ENCODE measurements at regions not wholly inside any gene's neighbourhood (a gene's known extent, or its start where the extent isn't known, plus 50 kb on each side); places are given as distances from the start of the nearest gene placed in this dataset.

GRCh38 chr6:140857739-140858380, 1274.9 kb upstream of the GJE1 start:
- no peak overlapping the region for H3K4me2 ChIP-seq (ENCODE audit: low read length)
- no peaks in the 10 kb centered on the region for H4K20me1 ChIP-seq (ENCODE audit: insufficient read depth)
- H3K9me2 ChIP-seq (ENCODE audit: insufficient read depth, low read length): no peaks in the 10 kb centered on the region
- TF ChIP-seq MXI1 (conservative IDR thresholded peaks at IDR 0.05; ENCODE audit: poor library complexity, severe bottlenecking): no peak
- no peak for TF ChIP-seq RAD21 (conservative IDR thresholded peaks at IDR 0.05)
- TF ChIP-seq EZH2 (IDR thresholded peaks at IDR 0.05; ENCODE audit: borderline replicate concordance, insufficient read depth, low read length, poor library complexity, severe bottlenecking): no peak
- no peak for TF ChIP-seq REST (IDR thresholded peaks at IDR 0.05; ENCODE audit: borderline replicate concordance)
- TF ChIP-seq EP300 (conservative IDR thresholded peaks at IDR 0.05; ENCODE audit: poor library complexity, severe bottlenecking): no peak
- no peak for TF ChIP-seq CTCF (IDR thresholded peaks at IDR 0.05; ENCODE audit: poor library complexity, severe bottlenecking)
- no peak for TF ChIP-seq POLR2AphosphoS5 (IDR thresholded peaks at IDR 0.05)
- TF ChIP-seq SMC3 (conservative IDR thresholded peaks at IDR 0.05; ENCODE audit: poor library complexity): no peak
- TF ChIP-seq TAF1 (IDR thresholded peaks at IDR 0.05; ENCODE audit: low read depth): no peak
- H3K4me3 ChIP-seq (ENCODE audit: low read length): no peak overlapping the region
- no peak overlapping the region for H3K27ac ChIP-seq (ENCODE audit: low read length)
- H3K36me3 ChIP-seq (ENCODE audit: insufficient read depth, low read length): no peaks in the 10 kb centered on the region
- H3K9ac ChIP-seq (ENCODE audit: low read length): no peak overlapping the region
- H3K79me2 ChIP-seq (replicated peaks; ENCODE audit: insufficient read depth, low read length): no peaks in the 10 kb centered on the region
- H3K9me3 ChIP-seq (ENCODE audit: low read length): no peaks in the 10 kb centered on the region
- H3K27me3 ChIP-seq (ENCODE audit: insufficient read depth, low read depth, low read length): no peaks in the 10 kb centered on the region
- H2AFZ ChIP-seq (ENCODE audit: low read depth, low read length): no peak overlapping the region
- no peaks in the 10 kb centered on the region for H3F3A ChIP-seq (ENCODE audit: insufficient read depth, low read length, poor library complexity, severe bottlenecking)

GRCh38 chr6:140855520-140855919, 1277.2 kb upstream of the GJE1 start:
- Histone ChIP-seq H3K9me3 (ENCODE audit: low read length) (no peaks in the 10 kb centered on the region), H3K4me2 (ENCODE audit: low read length) (no peak overlapping the region), H3K27me3 (ENCODE audit: insufficient read depth, low read depth, low read length) (no peaks in the 10 kb centered on the region), H4K20me1 (ENCODE audit: insufficient read depth) (no peaks in the 10 kb centered on the region), H3K36me3 (ENCODE audit: insufficient read depth, low read length) (no peaks in the 10 kb centered on the region), H3K27ac (ENCODE audit: low read length) (no peak overlapping the region), H3K9ac (ENCODE audit: low read length) (no peak overlapping the region), H2AFZ (ENCODE audit: low read depth, low read length) (no peak overlapping the region), H3K9me2 (ENCODE audit: insufficient read depth, low read length) (no peaks in the 10 kb centered on the region), H3K4me3 (ENCODE audit: low read length) (no peak overlapping the region), H3F3A (ENCODE audit: insufficient read depth, low read length, poor library complexity, severe bottlenecking) (no peaks in the 10 kb centered on the region), H3K79me2 (replicated peaks; ENCODE audit: insufficient read depth, low read length) (no peaks in the 10 kb centered on the region)
- TF ChIP-seq EZH2 (IDR thresholded peaks at IDR 0.05; ENCODE audit: borderline replicate concordance, insufficient read depth, low read length, poor library complexity, severe bottlenecking): no peak
- TF ChIP-seq MXI1 (conservative IDR thresholded peaks at IDR 0.05; ENCODE audit: poor library complexity, severe bottlenecking): no peak
- TF ChIP-seq POLR2AphosphoS5 (IDR thresholded peaks at IDR 0.05): no peak
- no peak for TF ChIP-seq REST (IDR thresholded peaks at IDR 0.05; ENCODE audit: borderline replicate concordance)
- TF ChIP-seq CTCF (IDR thresholded peaks at IDR 0.05; ENCODE audit: poor library complexity, severe bottlenecking): no peak
- no peak for TF ChIP-seq RAD21 (conservative IDR thresholded peaks at IDR 0.05)
- TF ChIP-seq SMC3 (conservative IDR thresholded peaks at IDR 0.05; ENCODE audit: poor library complexity): no peak
- no peak for TF ChIP-seq EP300 (conservative IDR thresholded peaks at IDR 0.05; ENCODE audit: poor library complexity, severe bottlenecking)
- no peak for TF ChIP-seq TAF1 (IDR thresholded peaks at IDR 0.05; ENCODE audit: low read depth)

Data from neural cell (in vitro differentiated cells).